ENCODE measurements at regions not wholly inside any gene's neighbourhood (a gene's known extent, or its start where the extent isn't known, plus 50 kb on each side); places are given as distances from the start of the nearest gene placed in this dataset.

DNA sequence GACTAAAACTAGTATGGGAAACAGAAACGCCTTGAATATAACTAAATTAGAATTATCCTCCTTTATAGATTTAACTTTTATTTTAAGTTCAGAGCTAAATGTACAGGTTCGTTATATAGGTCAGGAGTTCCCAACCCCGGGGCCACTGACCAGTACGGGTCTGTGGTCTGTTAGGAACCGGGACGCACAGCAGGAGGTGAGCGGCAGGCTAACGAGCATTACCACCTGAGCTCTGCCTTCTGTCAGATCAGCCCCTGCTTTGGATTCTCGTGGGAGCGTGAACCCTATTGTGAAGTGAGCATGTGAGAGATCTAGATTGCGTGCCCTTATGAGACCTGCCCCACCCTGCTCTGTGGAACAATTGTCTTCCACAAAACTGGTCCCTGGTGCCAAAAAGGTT is 51.0 kb downstream of the FAT4 start:
- H3K4me3 ChIP-seq (ENCODE audit: low read depth, low read length), result no peak overlapping the region
- DNase-seq (ENCODE audit: low read depth), result no peak

DNA sequence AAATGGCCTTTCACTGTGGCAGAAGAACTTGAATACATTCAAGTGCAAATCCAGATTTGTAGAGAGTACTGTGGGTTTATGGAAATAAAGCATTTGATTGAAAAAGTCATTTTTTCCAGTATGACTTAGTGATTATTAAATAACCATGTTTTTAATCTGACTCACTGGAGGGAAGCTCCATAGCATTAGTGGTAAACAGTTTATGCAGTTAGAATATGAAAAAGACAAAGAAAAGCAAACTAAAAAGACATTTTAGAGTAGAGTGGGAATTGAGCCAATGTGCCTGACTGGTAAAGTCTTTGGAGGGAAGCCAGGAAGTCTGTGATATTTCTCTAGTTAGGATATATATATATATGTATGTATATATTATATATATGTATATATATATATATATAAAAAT is 53.4 kb downstream of the FAT4 start:
- peak overlapping the region; percentile 25 for H3K4me3 ChIP-seq (ENCODE audit: low read depth, low read length)
- no peak for DNase-seq (ENCODE audit: low read depth)

- peak; percentile 84 for DNase-seq (ENCODE audit: low read depth)
- peak overlapping the region; percentile 30 for H3K4me3 ChIP-seq (ENCODE audit: low read depth, low read length)
These were observed 53.9 kb downstream of the FAT4 start for GRCh38 chr4:125368671-125369081.

DNA sequence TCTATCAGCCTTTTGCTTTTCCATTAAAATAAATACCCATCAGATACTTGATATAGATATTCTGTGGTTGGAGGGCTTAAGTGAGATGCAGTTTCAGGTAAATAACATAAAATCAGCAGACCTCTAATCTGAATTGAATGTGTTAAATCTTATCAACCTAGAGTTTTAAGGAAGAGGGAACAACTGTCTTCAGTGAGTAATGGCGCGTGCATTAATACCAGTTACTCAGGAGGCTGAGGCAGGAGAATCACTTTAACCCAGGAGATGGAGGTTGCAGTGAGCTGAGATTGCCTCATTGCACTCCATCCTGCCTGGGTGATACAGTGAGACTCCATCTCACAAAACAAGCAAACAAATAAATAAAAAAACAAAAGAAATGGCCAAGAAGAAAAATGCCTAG is 54.3 kb downstream of the FAT4 start:
- H3K4me3 ChIP-seq (ENCODE audit: low read depth, low read length), result peak overlapping the region; percentile 30
- no peak for DNase-seq (ENCODE audit: low read depth)

GRCh38 chr4:125370478-125370877 is 55.7 kb downstream of the FAT4 start:
- DNase-seq (ENCODE audit: low read depth), result no peak

DNA sequence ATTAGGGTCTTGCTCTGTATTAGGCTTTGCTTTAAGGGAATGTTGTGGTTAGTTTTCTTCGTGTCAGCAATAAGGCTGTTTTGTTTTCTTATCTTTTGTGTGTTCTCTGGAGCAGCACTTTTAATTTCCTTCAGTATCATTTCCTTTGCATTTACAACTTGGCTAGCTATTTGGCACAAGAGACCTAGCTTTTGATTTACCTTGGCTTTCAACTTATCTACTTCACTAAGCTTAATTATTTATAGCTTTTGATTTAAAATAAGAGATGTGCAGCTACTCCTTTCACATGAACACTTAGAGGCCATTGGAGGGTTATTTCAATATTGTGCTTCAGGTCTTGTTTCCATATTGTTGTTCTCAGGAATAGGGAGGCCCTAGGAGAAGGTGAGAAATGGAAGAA is 68.2 kb downstream of the FAT4 start:
- DNase-seq (ENCODE audit: low read depth), result no peak
- H3K4me3 ChIP-seq (ENCODE audit: low read depth, low read length), result no peak overlapping the region

More at GRCh38 chr4:125370478-125370877, 55.7 kb downstream of the FAT4 start:
- no peak overlapping the region for H3K4me3 ChIP-seq (ENCODE audit: low read depth, low read length)

- H3K4me3 ChIP-seq (ENCODE audit: low read depth, low read length), result no peak overlapping the region
- no peak for DNase-seq (ENCODE audit: low read depth)
These were observed 73.0 kb downstream of the FAT4 start for GRCh38 chr4:125387770-125388169.

DNA sequence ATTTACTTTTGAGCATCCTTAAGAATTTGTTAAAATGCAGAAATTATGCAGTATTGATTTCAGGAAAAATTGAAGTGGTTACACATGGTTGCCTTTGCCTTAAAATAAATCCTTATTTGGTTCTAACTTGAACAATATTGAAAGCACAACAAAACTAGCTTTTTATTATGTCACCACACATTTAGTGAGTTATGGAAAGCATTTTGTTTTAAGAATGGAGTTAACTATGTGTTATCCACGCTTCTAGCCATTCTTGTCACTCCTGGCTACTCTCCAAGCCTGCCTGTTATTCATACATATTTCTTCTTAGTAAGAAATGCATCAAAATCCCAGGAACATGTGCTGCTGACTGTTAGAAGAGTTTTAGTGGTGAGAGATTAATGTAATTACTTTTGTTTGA is 73.9 kb downstream of the FAT4 start:
- DNase-seq (ENCODE audit: low read depth), result peak; percentile 41
- no peak overlapping the region for H3K4me3 ChIP-seq (ENCODE audit: low read depth, low read length)

GRCh38 chr4:125389713-125390112 is 75.0 kb downstream of the FAT4 start:
- peak; percentile 92 for DNase-seq (ENCODE audit: low read depth)
- H3K4me3 ChIP-seq (ENCODE audit: low read depth, low read length), result peak overlapping the region; percentile 10

- peak overlapping the region; percentile 10 for H3K4me3 ChIP-seq (ENCODE audit: low read depth, low read length)
- peak; percentile 85 for DNase-seq (ENCODE audit: low read depth)
These were observed 75.4 kb downstream of the FAT4 start for GRCh38 chr4:125390126-125390525.

DNA sequence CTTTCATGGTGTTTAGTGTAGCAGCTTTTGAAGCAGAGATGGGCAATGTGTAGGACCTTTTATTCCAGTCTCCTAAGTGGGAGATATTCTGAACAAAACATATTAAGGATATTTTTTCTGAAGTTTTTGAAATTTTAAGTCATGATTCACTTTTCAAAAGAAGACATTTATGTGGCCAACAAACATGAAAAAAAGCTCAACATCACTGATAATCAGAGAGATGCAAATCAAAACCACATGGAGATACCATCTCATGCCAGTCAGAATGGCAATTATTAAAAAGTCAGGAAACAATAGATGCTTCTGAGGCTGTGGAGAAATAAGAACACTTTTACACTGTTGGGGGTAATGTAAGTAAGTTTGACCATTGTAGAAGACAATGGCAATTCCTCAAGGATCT is 76.0 kb downstream of the FAT4 start:
- no peak overlapping the region for H3K4me3 ChIP-seq (ENCODE audit: low read depth, low read length)
- no peak for DNase-seq (ENCODE audit: low read depth)

DNA sequence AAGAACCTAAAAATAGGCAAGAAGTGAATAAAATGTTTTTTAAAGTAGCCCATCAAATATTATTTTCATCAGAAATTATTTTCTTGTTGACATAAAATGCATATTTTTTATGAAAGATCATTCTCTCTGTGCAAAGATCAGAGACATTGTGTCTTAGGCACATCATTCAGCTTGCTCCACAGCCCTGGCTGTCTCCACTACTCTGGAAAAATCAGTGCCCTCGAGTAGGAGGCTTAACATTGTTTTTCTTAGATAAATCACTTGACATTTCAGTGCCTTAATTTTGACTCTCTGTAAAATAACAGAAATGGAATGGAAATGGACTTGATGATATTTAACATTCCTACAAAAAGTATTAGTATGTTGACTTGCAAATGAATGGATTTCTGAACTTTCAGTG is 77.9 kb downstream of the FAT4 start:
- H3K4me3 ChIP-seq (ENCODE audit: low read depth, low read length), result no peak overlapping the region
- no peak for DNase-seq (ENCODE audit: low read depth)

DNA sequence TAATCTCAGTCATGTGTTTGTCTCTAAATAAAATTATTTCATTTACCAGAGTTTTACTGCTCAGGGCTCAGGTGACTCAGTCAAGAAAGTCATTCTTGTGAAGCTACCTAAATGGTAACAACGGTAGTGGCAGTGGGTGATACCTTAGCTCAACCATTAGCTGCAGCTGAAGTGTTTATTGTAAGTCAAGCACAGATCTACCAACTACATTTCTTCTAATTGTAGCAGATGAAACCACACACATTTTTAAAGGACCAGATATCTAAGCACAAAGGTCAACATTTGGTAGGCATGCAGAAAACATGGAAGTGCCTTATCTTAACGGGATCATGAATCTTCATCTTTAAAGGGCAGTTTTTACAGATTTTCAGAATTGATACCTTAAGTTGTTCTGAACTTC is 79.1 kb downstream of the FAT4 start:
- no peak overlapping the region for H3K4me3 ChIP-seq (ENCODE audit: low read depth, low read length)
- DNase-seq (ENCODE audit: low read depth), result no peak

- DNase-seq (ENCODE audit: low read depth), result no peak
- H3K4me3 ChIP-seq (ENCODE audit: low read depth, low read length), result no peak overlapping the region
These were observed 82.5 kb downstream of the FAT4 start for GRCh38 chr4:125397226-125397625.

GRCh38 chr4:125398263-125399002 is 83.7 kb downstream of the FAT4 start:
- H3K4me3 ChIP-seq (ENCODE audit: low read depth, low read length), result no peak overlapping the region
- DNase-seq (ENCODE audit: low read depth), result no peak

- DNase-seq (ENCODE audit: low read depth), result no peak
- no peak overlapping the region for H3K4me3 ChIP-seq (ENCODE audit: low read depth, low read length)
These were observed 86.0 kb downstream of the FAT4 start for GRCh38 chr4:125400756-125401155.

GRCh38 chr4:125401784-125402183 is 87.0 kb downstream of the FAT4 start:
- H3K4me3 ChIP-seq (ENCODE audit: low read depth, low read length), result no peak overlapping the region
- DNase-seq (ENCODE audit: low read depth), result no peak

GRCh38 chr4:125420526-125420925 is 105.8 kb downstream of the FAT4 start:
- H3K4me3 ChIP-seq (ENCODE audit: low read depth, low read length), result no peak overlapping the region
- DNase-seq (ENCODE audit: low read depth), result no peak

GRCh38 chr4:125421547-125421946 is 106.8 kb downstream of the FAT4 start:
- H3K4me3 ChIP-seq (ENCODE audit: low read depth, low read length), result no peak overlapping the region
- no peak for DNase-seq (ENCODE audit: low read depth)

DNA sequence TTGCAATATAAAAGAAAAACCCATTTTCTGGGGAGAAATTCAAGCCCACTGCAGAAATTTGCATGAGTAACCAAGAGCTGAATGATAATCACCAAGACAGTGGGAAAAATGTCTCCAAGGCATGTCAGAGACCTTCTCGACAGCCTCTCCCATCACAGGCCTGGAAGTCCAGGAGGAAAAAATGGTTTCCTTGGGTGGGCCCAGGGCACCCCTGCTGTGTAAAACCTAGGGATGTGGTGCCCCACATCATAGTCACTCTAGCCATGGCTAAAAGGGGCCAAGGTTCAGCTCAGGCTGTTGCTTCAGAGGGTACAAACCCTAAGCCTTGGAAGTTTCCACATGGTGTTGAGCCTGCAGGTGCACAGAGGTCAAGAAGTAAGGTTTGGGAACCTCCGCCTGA is 108.4 kb downstream of the FAT4 start:
- H3K4me3 ChIP-seq (ENCODE audit: low read depth, low read length), result no peak overlapping the region
- no peak for DNase-seq (ENCODE audit: low read depth)

DNA sequence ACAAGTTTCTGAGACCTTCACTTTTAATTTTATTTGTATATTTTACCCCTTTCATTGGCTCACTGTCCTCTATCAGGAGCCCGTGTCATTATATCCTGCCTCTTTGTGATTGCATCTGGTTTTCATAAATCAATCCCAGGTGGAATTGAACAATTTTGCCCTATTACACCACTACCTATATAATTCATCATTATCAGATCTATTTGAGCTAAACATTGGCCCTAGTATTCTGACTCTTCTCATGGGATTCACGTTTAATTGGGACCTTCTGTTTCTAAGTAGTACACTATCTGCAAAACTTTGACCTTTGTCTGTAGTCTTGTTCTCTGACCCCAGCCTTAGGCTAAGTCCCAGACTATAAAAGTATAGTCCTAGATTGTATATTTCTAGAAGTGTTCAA is 114.1 kb downstream of the FAT4 start:
- no peak for DNase-seq (ENCODE audit: low read depth)

GRCh38 chr4:125430086-125430485 is 115.3 kb downstream of the FAT4 start:
- H3K4me3 ChIP-seq (ENCODE audit: low read depth, low read length), result no peak overlapping the region
- DNase-seq (ENCODE audit: low read depth), result no peak

More for the DNA sequence above, 114.1 kb downstream of the FAT4 start:
- no peak overlapping the region for H3K4me3 ChIP-seq (ENCODE audit: low read depth, low read length)
